Activated CD4-positive, CD25-positive, alpha-beta regulatory T cell treated with anti-CD3 and anti-CD28 coated beads, Interleukin-2, amount 50 U/mL, for 16 hours (primary cell): ENCODE measurements at regions not wholly inside any gene's neighbourhood (a gene's known extent, or its start where the extent isn't known, plus 50 kb on each side); places are given as distances from the start of the nearest gene placed in this dataset.

ENCODE experiments used
- DNase-seq: peaks from one replicate; pipeline ENCODE4 v3.0.0-alpha.2; 2020; ENCODE audit warnings: low read depth, low spot score

DNA sequence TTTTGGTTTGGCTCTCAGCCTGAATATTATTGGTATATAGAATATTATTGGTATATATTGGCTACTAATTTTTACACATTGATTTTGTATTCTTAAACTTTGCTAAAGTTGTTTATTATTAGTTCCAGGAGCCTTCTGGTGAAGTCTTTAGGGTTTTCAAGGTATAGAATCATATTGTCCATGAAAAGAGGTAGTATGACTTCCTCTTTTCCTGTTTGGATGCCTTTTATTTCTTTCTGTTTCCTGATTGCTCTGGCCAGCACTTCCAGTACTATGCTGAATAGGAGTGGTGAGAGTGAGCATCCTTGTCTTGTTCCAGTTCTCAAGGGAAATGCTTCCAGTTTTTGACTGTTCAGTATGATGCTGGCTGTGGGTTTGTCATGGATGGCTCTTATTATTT, 107.3 kb upstream of the LIPC start:
- DNase-seq = no peak

DNA sequence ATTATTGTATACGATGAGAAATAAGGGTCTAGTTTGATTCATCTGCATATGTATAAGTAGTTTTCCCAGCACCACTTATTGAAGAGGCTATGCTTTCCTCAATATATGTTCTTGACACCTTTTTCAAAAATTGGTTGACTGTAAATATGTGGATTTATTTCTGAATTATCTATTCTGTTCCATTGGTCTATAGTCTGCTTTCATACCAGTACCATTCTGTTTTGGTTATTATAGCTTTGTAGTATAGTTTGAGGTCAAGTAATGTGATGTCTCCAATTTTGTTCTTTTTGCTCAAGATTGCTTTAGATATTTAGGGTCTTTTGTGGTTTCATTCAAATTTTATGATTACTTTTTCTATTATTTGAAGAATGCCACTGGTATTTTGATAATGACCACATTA, 103.8 kb upstream of the LIPC start:
- no peak for DNase-seq

- no peak for DNase-seq
Measured at GRCh38 chr15:58329211-58329610, 102.6 kb upstream of the LIPC start.

DNA sequence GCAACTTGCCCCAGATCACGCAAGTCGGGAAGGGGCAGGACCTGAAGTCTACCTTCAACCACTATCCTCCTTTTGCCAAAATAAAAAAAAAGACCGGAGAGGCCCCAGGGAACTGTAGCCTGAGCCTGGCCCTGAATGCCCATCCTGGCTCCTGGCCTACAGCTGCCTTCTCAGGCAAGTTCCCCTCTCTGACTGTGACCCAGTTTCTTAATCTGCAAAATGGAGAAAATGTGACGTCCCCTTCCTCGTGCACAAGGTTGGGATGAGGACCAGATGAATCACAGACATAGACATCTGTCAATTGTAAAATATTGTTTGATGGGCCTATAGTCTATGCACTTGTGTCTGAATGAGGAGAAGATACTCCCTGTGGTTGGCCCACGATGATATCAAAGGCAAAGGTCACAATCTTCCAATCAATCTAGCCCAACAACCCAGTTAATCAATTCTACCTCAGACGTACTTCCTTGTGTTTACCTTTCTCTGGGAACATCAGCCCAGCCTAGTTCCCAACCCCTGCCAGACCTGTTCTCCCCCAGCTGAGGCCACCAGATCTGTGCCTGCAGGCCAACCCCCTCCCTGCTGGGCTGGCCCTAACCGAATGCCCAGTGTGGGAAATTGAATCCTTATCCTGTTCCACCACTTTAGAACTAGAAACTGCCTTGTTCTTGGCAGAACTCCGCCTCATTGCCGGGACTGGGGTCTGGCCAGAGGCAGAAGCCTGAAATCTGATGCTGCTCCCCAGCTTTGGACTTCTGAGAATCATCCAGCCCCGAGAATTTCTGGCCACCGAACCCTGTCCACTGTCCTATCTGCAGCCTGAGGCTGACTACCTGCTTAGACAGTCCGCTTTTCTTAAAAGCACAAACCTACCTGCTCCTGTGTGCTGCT, 101.8 kb upstream of the LIPC start:
- DNase-seq = no peak

DNA sequence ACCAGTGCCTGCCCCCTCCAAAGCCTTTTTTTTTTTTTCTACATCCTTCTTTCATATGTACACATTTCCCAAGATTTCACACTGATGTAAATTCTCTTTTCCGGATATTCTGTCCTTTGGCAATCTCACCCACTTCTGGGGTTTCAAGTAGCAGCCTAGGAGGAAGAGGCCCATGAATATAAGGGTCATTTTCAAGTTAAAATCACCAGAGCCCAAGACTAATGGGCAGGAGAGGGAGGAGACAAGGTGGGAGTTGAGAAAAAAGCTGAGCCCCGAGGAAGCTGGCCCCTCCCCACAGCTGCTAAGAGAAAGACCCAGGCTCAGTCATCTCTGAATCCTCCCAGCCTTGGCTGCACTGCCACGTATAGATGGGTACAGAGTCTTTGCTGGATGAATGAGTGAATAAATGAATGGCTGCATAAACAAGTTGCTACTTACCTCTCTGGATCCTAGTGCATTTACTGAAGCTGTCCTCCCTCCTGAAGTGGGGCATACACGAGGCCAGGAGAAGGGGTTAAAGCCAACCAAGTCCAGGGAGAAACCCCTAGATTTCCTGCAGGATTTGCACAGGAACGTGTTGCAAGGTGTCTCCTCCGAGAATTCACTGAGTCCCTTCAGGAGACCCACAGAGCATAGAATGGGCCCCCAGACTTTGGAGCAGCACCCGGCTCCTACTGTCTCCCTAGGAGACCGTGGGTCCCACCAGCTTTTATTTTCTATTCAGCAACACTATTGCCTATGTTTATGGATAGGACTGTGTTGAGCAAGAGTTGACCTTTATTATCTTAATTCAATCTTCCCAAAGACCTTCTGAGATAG, 100.8 kb upstream of the LIPC start:
- no peak for DNase-seq

- no peak for DNase-seq
Measured at GRCh38 chr15:58331560-58331912, 100.3 kb upstream of the LIPC start.

DNA sequence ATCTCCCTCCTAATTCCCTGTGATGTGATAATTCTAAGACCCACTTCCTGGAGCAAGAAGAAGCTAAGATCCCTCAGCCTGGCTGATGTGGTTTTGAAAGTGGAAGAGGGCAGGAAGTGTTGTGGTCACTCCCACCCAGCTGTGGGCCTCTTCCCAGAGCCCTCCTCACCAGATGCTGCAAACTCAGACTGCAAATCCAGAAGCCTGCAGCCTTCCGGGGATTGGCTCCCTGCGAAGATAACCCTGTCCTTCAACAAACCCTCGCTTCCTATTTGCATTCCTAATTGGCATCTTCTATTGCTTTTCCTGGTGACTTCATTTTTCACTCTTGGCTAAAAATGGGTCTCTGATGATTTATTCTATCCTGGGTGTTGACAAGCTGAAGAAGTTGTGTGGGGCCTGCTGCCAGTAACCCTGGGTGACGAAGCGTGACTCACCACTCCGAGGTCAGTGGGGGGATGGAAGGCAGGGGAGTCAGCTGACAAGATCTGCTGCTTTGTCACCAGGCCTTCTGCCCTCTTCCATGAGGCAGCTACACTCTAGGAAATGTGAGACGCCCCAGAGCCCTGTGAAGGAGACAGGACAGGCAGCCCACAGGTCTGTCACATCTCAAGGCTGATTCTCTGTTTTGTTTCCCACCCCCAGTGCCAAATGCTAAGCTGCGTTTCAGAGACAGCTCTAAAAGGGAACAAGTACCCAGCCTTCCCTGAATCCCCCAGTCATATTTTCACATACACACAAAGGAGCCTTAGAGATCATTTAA, 99.7 kb upstream of the LIPC start:
- peak; percentile 47 for DNase-seq

GRCh38 chr15:58332676-58333400, 99.0 kb upstream of the LIPC start:
- DNase-seq = no peak

DNA sequence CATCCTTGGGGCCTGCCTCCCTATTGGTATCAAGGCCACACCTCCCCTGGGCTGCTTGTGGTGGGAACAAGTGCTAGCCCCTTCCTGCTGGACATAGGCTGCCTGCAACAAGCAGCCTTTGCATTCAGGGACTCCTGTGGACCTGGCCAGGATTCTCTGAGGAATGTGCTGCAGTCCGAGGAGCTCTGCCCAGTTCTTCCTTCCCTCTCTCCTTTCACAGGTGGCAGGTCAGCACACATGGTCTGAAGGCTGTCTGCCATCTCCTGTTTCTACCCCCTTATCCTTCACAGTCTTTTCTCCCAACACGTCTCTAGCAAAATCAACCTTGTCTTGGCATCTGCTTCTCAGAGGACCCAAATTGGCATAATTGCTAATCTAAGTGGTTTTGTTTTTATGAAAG, 97.0 kb upstream of the LIPC start:
- no peak for DNase-seq

- DNase-seq = no peak
Measured at GRCh38 chr15:58336161-58336560, 95.6 kb upstream of the LIPC start.

DNA sequence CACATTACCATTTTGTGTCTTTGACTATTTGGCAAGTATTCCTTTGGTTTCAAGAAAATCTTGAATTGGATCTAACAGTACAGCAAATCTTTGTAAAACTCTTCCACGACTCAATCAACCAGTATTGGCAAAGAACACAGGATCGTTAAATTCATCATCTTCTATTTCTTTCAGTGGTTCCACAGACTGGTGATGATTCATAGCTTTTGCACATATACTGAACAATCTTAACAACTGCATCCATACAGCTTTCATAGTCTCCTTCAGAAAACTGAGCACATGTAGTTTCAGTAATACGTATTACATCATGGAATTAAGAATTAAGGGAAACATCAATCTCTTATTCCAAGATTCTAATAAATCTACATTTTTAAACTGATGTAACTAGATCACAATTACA, 91.6 kb upstream of the LIPC start:
- no peak for DNase-seq

- DNase-seq = no peak
Measured at GRCh38 chr15:58342508-58342907, 89.3 kb upstream of the LIPC start.

DNA sequence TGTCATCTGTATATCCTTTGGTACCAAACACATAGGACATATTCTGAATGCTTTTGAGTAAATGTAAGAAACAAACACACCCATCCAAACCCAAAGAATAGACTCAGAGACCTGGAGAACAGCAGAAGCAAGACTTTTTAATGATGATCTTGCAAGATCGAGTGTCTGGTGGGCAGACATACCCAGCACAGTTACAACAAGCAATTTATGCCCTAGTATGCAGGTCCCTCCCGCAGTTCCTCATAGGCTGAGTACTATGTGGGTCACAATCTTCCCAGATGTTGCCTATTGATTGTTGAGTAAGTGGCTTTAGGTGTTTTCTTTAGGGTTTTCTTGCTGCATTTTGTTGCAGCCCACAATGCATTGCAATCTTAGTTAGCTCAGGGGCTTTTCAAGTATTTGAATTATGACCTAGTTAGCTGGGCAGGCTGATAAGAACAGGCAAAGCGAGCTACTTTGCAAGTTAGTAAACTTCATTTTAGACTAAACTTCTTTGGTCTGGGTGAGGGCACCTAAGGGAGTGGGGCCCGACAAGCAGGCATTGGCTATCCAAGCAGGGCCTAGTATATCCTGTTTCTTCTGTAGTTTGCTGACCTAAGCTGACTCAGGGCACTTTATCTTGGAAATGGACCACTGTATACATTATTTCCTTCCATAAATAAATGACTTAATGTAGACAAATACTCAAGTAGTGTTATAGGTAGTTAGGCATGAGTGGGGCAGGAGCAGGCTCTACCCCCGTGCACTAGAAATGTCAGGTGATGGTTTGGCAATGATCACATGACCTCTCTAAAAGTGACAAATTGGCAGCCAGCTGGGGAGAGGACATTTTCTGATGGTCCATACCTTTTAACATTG, 87.3 kb upstream of the LIPC start:
- no peak for DNase-seq

- no peak for DNase-seq
Measured at GRCh38 chr15:58346361-58346760, 85.4 kb upstream of the LIPC start.

DNA sequence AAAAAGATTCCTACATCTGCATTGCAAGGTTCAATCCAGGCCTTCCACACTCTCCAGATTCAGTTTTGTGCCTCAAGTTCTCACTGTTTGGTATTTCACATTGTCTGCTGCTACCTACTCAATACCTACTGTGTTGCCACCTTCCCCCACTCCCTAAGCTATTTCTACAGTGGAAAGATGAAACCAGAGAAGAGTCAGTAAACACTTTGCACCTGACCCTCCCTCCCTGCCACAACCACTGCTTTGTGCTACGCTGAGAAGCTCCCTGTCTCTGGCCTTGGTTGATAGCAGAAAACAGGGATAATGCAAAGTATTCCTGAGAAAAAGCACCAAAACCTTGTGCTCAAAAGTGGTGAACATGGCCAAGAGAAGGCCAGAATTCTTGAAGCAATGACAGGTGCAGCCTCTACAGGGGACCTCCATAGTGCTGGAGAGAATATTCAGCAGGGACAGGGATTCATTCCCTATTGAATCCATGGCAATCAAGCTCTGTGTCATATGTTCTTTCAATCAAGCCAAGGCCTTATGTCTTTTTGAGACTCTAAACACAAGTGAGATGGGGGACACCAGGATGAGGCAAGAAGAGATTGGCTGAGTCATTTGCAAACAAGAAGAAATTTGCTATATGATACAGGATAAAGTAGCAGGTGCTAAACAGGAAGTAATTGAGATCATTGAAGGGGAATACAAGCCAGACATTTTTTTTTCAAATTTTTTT, 83.5 kb upstream of the LIPC start:
- DNase-seq = no peak

DNA sequence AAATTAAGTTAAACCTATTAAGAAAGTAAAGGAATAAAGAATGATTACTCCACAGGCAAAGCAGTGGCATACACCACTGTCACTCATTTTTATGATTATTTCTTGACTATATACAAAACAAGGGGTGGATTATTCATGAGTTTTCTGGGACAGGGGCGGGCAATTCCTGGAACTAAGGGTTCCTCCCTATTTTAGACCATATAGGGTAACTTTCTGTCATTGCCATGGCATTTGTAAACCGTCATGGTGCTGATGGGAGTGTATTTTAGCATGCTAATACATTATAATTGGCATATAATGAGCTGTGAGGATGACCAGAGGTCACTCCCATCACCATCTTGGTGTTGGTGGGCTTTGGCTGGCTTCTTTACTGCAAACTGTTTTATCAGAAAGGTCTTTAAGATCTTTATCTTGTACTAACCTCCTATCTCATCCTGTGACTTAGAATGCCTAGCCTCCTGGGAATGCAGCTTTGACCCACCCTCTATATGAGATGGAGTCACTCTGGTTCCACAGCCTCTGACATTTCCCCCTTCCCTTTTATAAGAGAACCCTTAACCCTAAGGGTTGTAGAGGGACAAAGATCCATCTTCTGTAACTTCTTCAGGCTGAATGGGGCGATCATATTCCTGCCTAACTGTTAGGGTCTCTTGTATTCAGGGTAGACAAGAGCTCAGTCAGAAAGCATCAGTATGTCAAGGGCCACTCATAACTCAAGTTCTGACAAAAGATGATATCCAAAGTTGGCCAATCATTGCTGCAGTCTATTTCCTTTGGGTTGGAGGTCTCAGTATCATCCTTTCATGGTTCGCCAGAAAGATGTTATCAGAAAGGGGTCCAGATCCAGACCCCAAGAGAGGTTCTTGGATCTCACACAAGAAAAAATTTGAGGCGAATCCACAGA, 79.5 kb upstream of the LIPC start:
- no peak for DNase-seq

GRCh38 chr15:58355382-58355971, 76.3 kb upstream of the LIPC start:
- DNase-seq = no peak

GRCh38 chr15:58355973-58356372, 75.8 kb upstream of the LIPC start:
- no peak for DNase-seq
